ENCODE measurements at regions not wholly inside any gene's neighbourhood (a gene's known extent, or its start where the extent isn't known, plus 50 kb on each side); places are given as distances from the start of the nearest gene placed in this dataset.

- Histone ChIP-seq H3K9ac (ENCODE audit: low read length) (no peak overlapping the region), H3K27me3 (ENCODE audit: control insufficient read depth, insufficient read depth, low read length) (no peaks in the 10 kb centered on the region), H3K4me3 (ENCODE audit: low read length) (no peak overlapping the region), H3K27ac (ENCODE audit: low read length) (no peak overlapping the region), H3K36me3 (ENCODE audit: control insufficient read depth, low read depth, low read length) (no peaks in the 10 kb centered on the region), H3K4me1 (ENCODE audit: control insufficient read depth, low read depth, low read length) (peaks cover 22% of the 10 kb centered on the region), H3K9me3 (ENCODE audit: control insufficient read depth, low read depth, low read length) (no peaks in the 10 kb centered on the region)
Measured at GRCh38 chr16:86365513-86366273, 144.6 kb upstream of the FOXF1 start.

DNA sequence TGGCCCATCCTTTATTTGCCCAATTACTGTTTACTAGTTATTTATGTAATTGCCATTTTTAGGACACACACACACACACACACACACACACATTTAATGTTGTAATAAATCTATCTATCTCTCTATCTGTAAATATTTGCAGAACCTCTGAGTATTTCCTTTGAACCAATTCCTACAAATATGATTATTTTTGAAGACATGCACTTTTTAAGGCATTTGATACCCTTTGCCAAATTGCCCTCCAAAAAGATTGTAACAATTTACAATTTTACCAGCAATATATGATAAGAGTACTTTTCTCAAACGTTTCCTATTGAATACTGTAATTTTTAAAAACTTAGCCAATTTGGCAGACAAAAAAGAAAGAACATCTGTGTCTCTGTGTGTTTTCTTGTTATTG is 143.8 kb upstream of the FOXF1 start:
- no peaks in the 10 kb centered on the region for H3K9me3 ChIP-seq (ENCODE audit: control insufficient read depth, low read depth, low read length)
- peaks cover 22% of the 10 kb centered on the region for H3K4me1 ChIP-seq (ENCODE audit: control insufficient read depth, low read depth, low read length)
- no peaks in the 10 kb centered on the region for H3K27me3 ChIP-seq (ENCODE audit: control insufficient read depth, insufficient read depth, low read length)
- no peak overlapping the region for H3K4me3 ChIP-seq (ENCODE audit: low read length)
- H3K27ac ChIP-seq (ENCODE audit: low read length): no peak overlapping the region
- H3K9ac ChIP-seq (ENCODE audit: low read length): no peak overlapping the region
- no peaks in the 10 kb centered on the region for H3K36me3 ChIP-seq (ENCODE audit: control insufficient read depth, low read depth, low read length)

DNA sequence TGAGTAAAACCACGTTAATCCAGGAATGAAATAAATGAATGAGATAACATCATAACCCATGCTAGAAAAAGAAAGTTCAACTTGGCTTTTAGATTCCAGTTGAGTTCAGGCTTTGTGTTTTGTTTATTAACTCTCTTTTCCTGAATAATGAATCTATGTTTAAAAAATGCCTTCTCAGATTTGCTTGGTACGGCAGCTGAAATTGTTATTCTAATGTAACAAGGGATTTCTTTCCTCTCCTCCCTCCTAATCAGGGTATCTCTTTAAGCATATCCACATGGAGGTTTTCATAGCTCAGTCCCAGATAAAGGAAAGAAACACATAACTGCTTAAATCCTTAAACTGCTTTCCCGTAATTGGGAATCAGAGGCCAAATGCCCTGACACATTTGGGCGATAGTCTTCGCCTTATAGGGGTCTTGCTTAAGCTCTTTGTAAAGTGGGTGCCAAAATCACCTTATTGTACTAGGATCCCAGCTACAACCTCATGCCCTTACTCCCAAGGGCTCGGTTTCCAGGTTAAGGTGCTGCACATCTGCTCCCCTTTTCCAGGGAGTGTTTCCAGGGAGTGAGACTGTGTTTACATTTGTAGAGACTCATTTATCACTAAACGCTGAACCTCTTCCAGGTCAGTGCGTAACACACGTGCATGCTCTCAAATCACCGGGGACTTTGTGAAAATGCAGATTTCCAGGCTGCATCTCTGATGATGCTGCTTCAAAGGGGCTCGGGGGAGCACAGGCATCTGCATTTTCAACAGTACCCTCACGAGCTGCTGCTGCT is 142.8 kb upstream of the FOXF1 start:
- Histone ChIP-seq H3K4me1 (ENCODE audit: control insufficient read depth, low read depth, low read length) (peaks cover 21% of the 10 kb centered on the region), H3K9ac (ENCODE audit: low read length) (no peak overlapping the region), H3K9me3 (ENCODE audit: control insufficient read depth, low read depth, low read length) (no peaks in the 10 kb centered on the region), H3K27ac (ENCODE audit: low read length) (no peak overlapping the region), H3K27me3 (ENCODE audit: control insufficient read depth, insufficient read depth, low read length) (no peaks in the 10 kb centered on the region), H3K36me3 (ENCODE audit: control insufficient read depth, low read depth, low read length) (no peaks in the 10 kb centered on the region), H3K4me3 (ENCODE audit: low read length) (no peak overlapping the region)

- Histone ChIP-seq H3K9ac (ENCODE audit: low read length) (no peak overlapping the region), H3K9me3 (ENCODE audit: control insufficient read depth, low read depth, low read length) (no peaks in the 10 kb centered on the region), H3K27ac (ENCODE audit: low read length) (no peak overlapping the region), H3K4me3 (ENCODE audit: low read length) (no peak overlapping the region), H3K36me3 (ENCODE audit: control insufficient read depth, low read depth, low read length) (no peaks in the 10 kb centered on the region), H3K4me1 (ENCODE audit: control insufficient read depth, low read depth, low read length) (peaks cover 17% of the 10 kb centered on the region), H3K27me3 (ENCODE audit: control insufficient read depth, insufficient read depth, low read length) (no peaks in the 10 kb centered on the region)
Measured at GRCh38 chr16:86368261-86368660, 142.1 kb upstream of the FOXF1 start.

DNA sequence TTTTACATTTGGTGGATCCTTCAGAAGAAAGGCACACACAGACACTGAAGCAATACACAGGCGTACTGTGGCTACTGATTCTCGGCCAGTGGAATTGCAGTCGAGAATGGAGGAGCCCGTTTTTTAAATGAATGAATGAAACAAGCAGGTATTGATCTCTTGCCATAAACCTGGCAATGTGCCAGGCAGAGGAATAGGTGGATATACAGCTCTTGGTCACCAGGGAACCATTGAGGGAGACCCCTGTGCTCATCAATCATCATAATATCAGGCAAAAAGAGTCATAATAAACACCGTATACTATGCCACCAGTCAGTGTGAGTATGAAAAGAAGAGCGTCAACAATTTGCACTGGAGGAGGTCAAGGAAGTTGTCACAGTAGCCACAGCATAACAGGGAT is 140.3 kb upstream of the FOXF1 start:
- Histone ChIP-seq H3K27me3 (ENCODE audit: control insufficient read depth, insufficient read depth, low read length) (no peaks in the 10 kb centered on the region), H3K4me1 (ENCODE audit: control insufficient read depth, low read depth, low read length) (peaks cover 17% of the 10 kb centered on the region)

DNA sequence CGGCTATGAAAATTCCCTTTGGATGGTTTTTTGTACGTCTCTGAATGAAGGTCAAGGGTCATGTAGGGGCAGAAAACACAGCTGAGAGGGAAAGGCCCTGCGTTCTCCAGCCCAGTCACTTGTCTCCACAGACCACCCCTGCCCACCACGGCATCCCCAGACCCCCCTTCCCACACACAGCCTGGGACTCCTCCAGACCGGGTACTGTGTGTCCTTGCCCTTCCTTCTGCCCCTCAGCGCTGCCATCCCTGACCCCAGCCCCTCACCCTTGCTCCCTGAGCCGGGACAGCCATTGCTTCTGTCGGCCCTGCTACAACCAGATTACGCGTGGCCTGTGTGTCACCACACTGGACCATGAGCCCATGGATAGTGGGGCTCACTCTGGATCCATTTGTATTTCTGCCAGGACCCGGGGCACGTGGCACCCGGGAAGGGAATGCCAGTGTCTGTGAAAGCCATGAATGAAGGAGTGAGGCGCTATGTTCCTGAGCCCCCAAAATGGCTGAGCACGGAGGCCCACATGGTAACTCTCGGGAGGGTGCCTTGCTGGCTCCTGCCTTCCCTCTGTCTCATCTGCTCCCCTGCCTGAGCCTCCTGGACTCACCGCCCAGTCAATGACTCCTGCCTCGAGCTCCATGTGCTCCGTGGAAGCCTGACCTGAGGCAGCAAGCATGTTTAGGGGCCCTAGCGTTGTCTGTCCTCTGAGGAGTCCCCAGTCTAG is 139.1 kb upstream of the FOXF1 start:
- Histone ChIP-seq H3K27ac (ENCODE audit: low read length) (no peak overlapping the region), H3K9me3 (ENCODE audit: control insufficient read depth, low read depth, low read length) (no peaks in the 10 kb centered on the region), H3K4me1 (ENCODE audit: control insufficient read depth, low read depth, low read length) (peaks cover 17% of the 10 kb centered on the region), H3K4me3 (ENCODE audit: low read length) (no peak overlapping the region), H3K36me3 (ENCODE audit: control insufficient read depth, low read depth, low read length) (no peaks in the 10 kb centered on the region), H3K27me3 (ENCODE audit: control insufficient read depth, insufficient read depth, low read length) (no peaks in the 10 kb centered on the region), H3K9ac (ENCODE audit: low read length) (no peak overlapping the region)

More for the DNA sequence above, 140.3 kb upstream of the FOXF1 start:
- no peak overlapping the region for H3K9ac ChIP-seq (ENCODE audit: low read length)
- no peaks in the 10 kb centered on the region for H3K9me3 ChIP-seq (ENCODE audit: control insufficient read depth, low read depth, low read length)
- no peaks in the 10 kb centered on the region for H3K36me3 ChIP-seq (ENCODE audit: control insufficient read depth, low read depth, low read length)
- no peak overlapping the region for H3K4me3 ChIP-seq (ENCODE audit: low read length)
- H3K27ac ChIP-seq (ENCODE audit: low read length): no peak overlapping the region

- H3K9me3 ChIP-seq (ENCODE audit: control insufficient read depth, low read depth, low read length): no peaks in the 10 kb centered on the region
- H3K27ac ChIP-seq (ENCODE audit: low read length): no peak overlapping the region
- no peak overlapping the region for H3K4me3 ChIP-seq (ENCODE audit: low read length)
- H3K36me3 ChIP-seq (ENCODE audit: control insufficient read depth, low read depth, low read length): no peaks in the 10 kb centered on the region
- peaks cover 7% of the 10 kb centered on the region for H3K4me1 ChIP-seq (ENCODE audit: control insufficient read depth, low read depth, low read length)
- no peaks in the 10 kb centered on the region for H3K27me3 ChIP-seq (ENCODE audit: control insufficient read depth, insufficient read depth, low read length)
- H3K9ac ChIP-seq (ENCODE audit: low read length): no peak overlapping the region
Measured at GRCh38 chr16:86372193-86372592, 138.1 kb upstream of the FOXF1 start.

DNA sequence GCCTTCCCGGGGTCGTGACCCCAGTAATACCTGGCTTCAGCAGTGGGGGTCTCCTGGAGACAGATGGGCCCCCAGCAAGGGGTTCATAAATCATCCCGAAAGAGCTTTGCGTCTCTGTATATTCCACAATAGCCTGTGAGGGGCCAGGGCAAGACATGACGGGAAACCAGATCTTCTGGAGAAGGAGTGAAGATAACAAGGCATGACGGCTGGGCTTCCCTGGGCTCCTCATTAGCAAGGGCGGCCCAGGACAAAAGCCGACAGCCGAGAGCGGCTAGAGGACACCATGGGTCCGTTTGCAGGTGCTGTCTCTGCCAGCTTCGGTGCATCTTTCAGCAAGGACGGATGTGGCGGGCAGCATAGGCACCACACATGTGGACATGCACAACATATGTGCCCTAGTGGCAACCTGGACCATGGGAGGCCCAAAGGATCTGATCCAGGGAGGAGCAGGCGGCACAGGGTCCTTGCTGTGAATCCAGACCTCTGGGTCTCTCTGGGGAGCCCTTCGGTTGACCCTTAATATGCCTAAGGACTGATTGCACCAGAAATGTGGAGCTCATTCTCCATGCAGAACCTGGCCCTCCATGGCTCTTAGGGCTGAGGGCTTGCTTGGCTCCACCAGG is 136.9 kb upstream of the FOXF1 start:
- Histone ChIP-seq H3K27ac (ENCODE audit: low read length) (no peak overlapping the region), H3K9ac (ENCODE audit: low read length) (no peak overlapping the region), H3K9me3 (ENCODE audit: control insufficient read depth, low read depth, low read length) (no peaks in the 10 kb centered on the region), H3K4me3 (ENCODE audit: low read length) (no peak overlapping the region), H3K27me3 (ENCODE audit: control insufficient read depth, insufficient read depth, low read length) (no peaks in the 10 kb centered on the region), H3K36me3 (ENCODE audit: control insufficient read depth, low read depth, low read length) (no peaks in the 10 kb centered on the region), H3K4me1 (ENCODE audit: control insufficient read depth, low read depth, low read length) (no peaks in the 10 kb centered on the region)

GRCh38 chr16:86374603-86375130 is 135.7 kb upstream of the FOXF1 start:
- H3K4me1 ChIP-seq (ENCODE audit: control insufficient read depth, low read depth, low read length): no peaks in the 10 kb centered on the region
- no peaks in the 10 kb centered on the region for H3K9me3 ChIP-seq (ENCODE audit: control insufficient read depth, low read depth, low read length)
- H3K27me3 ChIP-seq (ENCODE audit: control insufficient read depth, insufficient read depth, low read length): no peaks in the 10 kb centered on the region
- H3K27ac ChIP-seq (ENCODE audit: low read length): no peak overlapping the region
- no peak overlapping the region for H3K9ac ChIP-seq (ENCODE audit: low read length)
- no peak overlapping the region for H3K4me3 ChIP-seq (ENCODE audit: low read length)
- H3K36me3 ChIP-seq (ENCODE audit: control insufficient read depth, low read depth, low read length): no peaks in the 10 kb centered on the region

DNA sequence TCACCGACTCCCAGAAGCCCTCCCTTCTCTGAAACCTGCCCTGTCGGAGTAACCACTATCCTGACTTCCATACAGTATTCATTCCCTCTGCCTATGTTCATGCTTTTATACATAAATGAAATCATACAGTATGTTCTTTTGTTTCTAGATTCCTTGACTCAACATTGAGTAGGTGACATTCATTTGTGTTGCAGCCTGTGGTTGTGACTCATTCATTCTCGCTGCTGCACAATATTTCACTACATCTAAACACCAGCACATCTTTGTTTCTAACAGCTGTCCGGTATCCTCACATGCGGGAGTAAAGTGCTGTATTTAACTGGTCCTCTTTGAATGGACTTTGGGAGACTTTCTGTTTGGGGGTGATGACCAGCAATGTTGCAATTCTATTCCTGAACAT is 135.0 kb upstream of the FOXF1 start:
- Histone ChIP-seq H3K27ac (ENCODE audit: low read length) (no peak overlapping the region), H3K9me3 (ENCODE audit: control insufficient read depth, low read depth, low read length) (no peaks in the 10 kb centered on the region), H3K27me3 (ENCODE audit: control insufficient read depth, insufficient read depth, low read length) (no peaks in the 10 kb centered on the region), H3K36me3 (ENCODE audit: control insufficient read depth, low read depth, low read length) (no peaks in the 10 kb centered on the region), H3K4me1 (ENCODE audit: control insufficient read depth, low read depth, low read length) (no peaks in the 10 kb centered on the region), H3K4me3 (ENCODE audit: low read length) (no peak overlapping the region), H3K9ac (ENCODE audit: low read length) (no peak overlapping the region)

GRCh38 chr16:86375851-86376250 is 134.5 kb upstream of the FOXF1 start:
- H3K27me3 ChIP-seq (ENCODE audit: control insufficient read depth, insufficient read depth, low read length): no peaks in the 10 kb centered on the region
- no peaks in the 10 kb centered on the region for H3K9me3 ChIP-seq (ENCODE audit: control insufficient read depth, low read depth, low read length)
- H3K4me3 ChIP-seq (ENCODE audit: low read length): no peak overlapping the region

More at GRCh38 chr16:86375851-86376250, 134.5 kb upstream of the FOXF1 start:
- Histone ChIP-seq H3K27ac (ENCODE audit: low read length) (no peak overlapping the region), H3K9ac (ENCODE audit: low read length) (no peak overlapping the region), H3K36me3 (ENCODE audit: control insufficient read depth, low read depth, low read length) (no peaks in the 10 kb centered on the region), H3K4me1 (ENCODE audit: control insufficient read depth, low read depth, low read length) (no peaks in the 10 kb centered on the region)

All from iPS-18a (cell line).